ENCODE measurements at regions not wholly inside any gene's neighbourhood (a gene's known extent, or its start where the extent isn't known, plus 50 kb on each side); places are given as distances from the start of the nearest gene placed in this dataset.

- 68% methylated on average over 10 of the region's 10 CpGs for WGBS
- Histone ChIP-seq H3K36me3 (no peaks in the 10 kb centered on the region), H3K27ac (no peak overlapping the region), H3K27me3 (replicated peaks; ENCODE audit: insufficient read depth) (no peaks in the 10 kb centered on the region), H3K4me1 (replicated peaks) (no peaks in the 10 kb centered on the region), H3K9me3 (no peaks in the 10 kb centered on the region), H3K4me3 (no peak overlapping the region)
- TF ChIP-seq CTCF (IDR thresholded peaks at IDR 0.05), result no peak
- TF ChIP-seq POLR2A (IDR thresholded peaks at IDR 0.05), result no peak
- TF ChIP-seq POLR2AphosphoS5 (IDR thresholded peaks at IDR 0.05), result no peak
- DNase-seq (ENCODE audit: low spot score), result no peak
- intact Hi-C loops (cut with DNase I), result no loop called here
Measured at GRCh38 chr3:194935632-194936470, 250.2 kb downstream of the FAM43A start.

GRCh38 chr3:194936659-194937058 is 251.0 kb downstream of the FAM43A start:
- Histone ChIP-seq H3K27me3 (replicated peaks; ENCODE audit: insufficient read depth) (no peaks in the 10 kb centered on the region), H3K27ac (no peak overlapping the region), H3K9me3 (no peaks in the 10 kb centered on the region), H3K4me3 (no peak overlapping the region), H3K36me3 (no peaks in the 10 kb centered on the region), H3K4me1 (replicated peaks) (no peaks in the 10 kb centered on the region)
- intact Hi-C loops (cut with DNase I), result no loop called here
- TF ChIP-seq POLR2A (IDR thresholded peaks at IDR 0.05) (no peak), CTCF (IDR thresholded peaks at IDR 0.05) (no peak), POLR2AphosphoS5 (IDR thresholded peaks at IDR 0.05) (no peak)
- DNase-seq (ENCODE audit: low spot score), result no peak
- WGBS, result 84% methylated on average over 4 of the region's 4 CpGs

- intact Hi-C loops (cut with DNase I), result no loop called here
- DNase-seq (ENCODE audit: low spot score), result no peak
Measured at GRCh38 chr3:194937144-194937543, 251.5 kb downstream of the FAM43A start.

GRCh38 chr3:194937882-194938321 is 252.2 kb downstream of the FAM43A start:
- H3K4me1 ChIP-seq (replicated peaks), result no peaks in the 10 kb centered on the region
- H3K27me3 ChIP-seq (replicated peaks; ENCODE audit: insufficient read depth), result no peaks in the 10 kb centered on the region
- TF ChIP-seq CTCF (IDR thresholded peaks at IDR 0.05), result no peak
- TF ChIP-seq POLR2AphosphoS5 (IDR thresholded peaks at IDR 0.05), result no peak
- H3K9me3 ChIP-seq, result no peaks in the 10 kb centered on the region
- no peak overlapping the region for H3K4me3 ChIP-seq
- intact Hi-C loops (cut with DNase I), result no loop called here
- no peaks in the 10 kb centered on the region for H3K36me3 ChIP-seq
- DNase-seq (ENCODE audit: low spot score), result no peak
- WGBS, result 93% methylated on average over 7 of the region's 7 CpGs
- no peak overlapping the region for H3K27ac ChIP-seq

More at GRCh38 chr3:194937144-194937543, 251.5 kb downstream of the FAM43A start:
- TF ChIP-seq POLR2AphosphoS5 (IDR thresholded peaks at IDR 0.05), result no peak
- no peak for TF ChIP-seq POLR2A (IDR thresholded peaks at IDR 0.05)
- no peak for TF ChIP-seq CTCF (IDR thresholded peaks at IDR 0.05)
- Histone ChIP-seq H3K36me3 (no peaks in the 10 kb centered on the region), H3K4me1 (replicated peaks) (no peaks in the 10 kb centered on the region), H3K4me3 (no peak overlapping the region), H3K9me3 (no peaks in the 10 kb centered on the region), H3K27ac (no peak overlapping the region), H3K27me3 (replicated peaks; ENCODE audit: insufficient read depth) (no peaks in the 10 kb centered on the region)
- 91% methylated on average over 5 of the region's 5 CpGs for WGBS

All from prostate gland (tissue), 2 donors.